ENCODE measurements at regions not wholly inside any gene's neighbourhood (a gene's known extent, or its start where the extent isn't known, plus 50 kb on each side); places are given as distances from the start of the nearest gene placed in this dataset.

- H3K27me3 ChIP-seq (ENCODE audit: control insufficient read depth, insufficient read depth, low read length, poor library complexity, severe bottlenecking), result no peaks in the 10 kb centered on the region
- H3K9me3 ChIP-seq (ENCODE audit: control insufficient read depth, low read length), result no peaks in the 10 kb centered on the region
- no peak overlapping the region for H3K4me3 ChIP-seq (ENCODE audit: insufficient read depth, low read depth, low read length)
- no peak overlapping the region for H3K27ac ChIP-seq (ENCODE audit: insufficient read depth, low read depth, low read length, poor library complexity, severe bottlenecking)
- H3K36me3 ChIP-seq (ENCODE audit: control insufficient read depth, insufficient read depth, low read length), result no peaks in the 10 kb centered on the region
- WGBS, 2 experiments, result 0% methylated on average over 1 of the region's 1 CpG
- H3K4me1 ChIP-seq (ENCODE audit: control insufficient read depth, insufficient read depth, low read length), result no peaks in the 10 kb centered on the region
Observed at GRCh38 chr3:94548581-94549316, 485.9 kb downstream of the NSUN3 start.

GRCh38 chr3:94561094-94561493, 498.2 kb downstream of the NSUN3 start:
- Histone ChIP-seq H3K4me3 (ENCODE audit: insufficient read depth, low read depth, low read length) (no peak overlapping the region), H3K27ac (ENCODE audit: insufficient read depth, low read depth, low read length, poor library complexity, severe bottlenecking) (no peak overlapping the region), H3K9me3 (ENCODE audit: control insufficient read depth, low read length) (no peaks in the 10 kb centered on the region), H3K36me3 (ENCODE audit: control insufficient read depth, insufficient read depth, low read length) (no peaks in the 10 kb centered on the region), H3K4me1 (ENCODE audit: control insufficient read depth, insufficient read depth, low read length) (no peaks in the 10 kb centered on the region), H3K27me3 (ENCODE audit: control insufficient read depth, insufficient read depth, low read length, poor library complexity, severe bottlenecking) (no peaks in the 10 kb centered on the region)
- WGBS, 2 experiments, result 84 to 98% methylated on average over 2 of the region's 3 CpGs

GRCh38 chr3:94564247-94564646, 501.4 kb downstream of the NSUN3 start:
- Histone ChIP-seq H3K27ac (ENCODE audit: insufficient read depth, low read depth, low read length, poor library complexity, severe bottlenecking) (no peak overlapping the region), H3K4me3 (ENCODE audit: insufficient read depth, low read depth, low read length) (no peak overlapping the region), H3K36me3 (ENCODE audit: control insufficient read depth, insufficient read depth, low read length) (no peaks in the 10 kb centered on the region), H3K27me3 (ENCODE audit: control insufficient read depth, insufficient read depth, low read length, poor library complexity, severe bottlenecking) (no peaks in the 10 kb centered on the region), H3K9me3 (ENCODE audit: control insufficient read depth, low read length) (no peaks in the 10 kb centered on the region), H3K4me1 (ENCODE audit: control insufficient read depth, insufficient read depth, low read length) (no peaks in the 10 kb centered on the region)
- WGBS, 2 experiments, result 92% methylated on average over 1 of the region's 1 CpG

- no peak overlapping the region for H3K27ac ChIP-seq (ENCODE audit: insufficient read depth, low read depth, low read length, poor library complexity, severe bottlenecking)
- no peaks in the 10 kb centered on the region for H3K36me3 ChIP-seq (ENCODE audit: control insufficient read depth, insufficient read depth, low read length)
- no peak overlapping the region for H3K4me3 ChIP-seq (ENCODE audit: insufficient read depth, low read depth, low read length)
- H3K4me1 ChIP-seq (ENCODE audit: control insufficient read depth, insufficient read depth, low read length), result no peaks in the 10 kb centered on the region
- H3K9me3 ChIP-seq (ENCODE audit: control insufficient read depth, low read length), result no peaks in the 10 kb centered on the region
- H3K27me3 ChIP-seq (ENCODE audit: control insufficient read depth, insufficient read depth, low read length, poor library complexity, severe bottlenecking), result no peaks in the 10 kb centered on the region
- WGBS, 2 experiments, result 0% methylated on average over 1 of the region's 1 CpG
Observed at GRCh38 chr3:94568041-94568440, 505.2 kb downstream of the NSUN3 start.

GRCh38 chr3:94573337-94573736, 510.5 kb downstream of the NSUN3 start:
- Histone ChIP-seq H3K9me3 (ENCODE audit: control insufficient read depth, low read length) (no peaks in the 10 kb centered on the region), H3K27ac (ENCODE audit: insufficient read depth, low read depth, low read length, poor library complexity, severe bottlenecking) (no peak overlapping the region), H3K4me1 (ENCODE audit: control insufficient read depth, insufficient read depth, low read length) (no peaks in the 10 kb centered on the region), H3K27me3 (ENCODE audit: control insufficient read depth, insufficient read depth, low read length, poor library complexity, severe bottlenecking) (no peaks in the 10 kb centered on the region), H3K36me3 (ENCODE audit: control insufficient read depth, insufficient read depth, low read length) (no peaks in the 10 kb centered on the region), H3K4me3 (ENCODE audit: insufficient read depth, low read depth, low read length) (no peak overlapping the region)
- WGBS, 2 experiments, result 92% methylated on average over 2 of the region's 2 CpGs

- no peaks in the 10 kb centered on the region for H3K9me3 ChIP-seq (ENCODE audit: control insufficient read depth, low read length)
- H3K36me3 ChIP-seq (ENCODE audit: control insufficient read depth, insufficient read depth, low read length), result no peaks in the 10 kb centered on the region
- H3K27ac ChIP-seq (ENCODE audit: insufficient read depth, low read depth, low read length, poor library complexity, severe bottlenecking), result no peak overlapping the region
- H3K4me3 ChIP-seq (ENCODE audit: insufficient read depth, low read depth, low read length), result no peak overlapping the region
- H3K4me1 ChIP-seq (ENCODE audit: control insufficient read depth, insufficient read depth, low read length), result no peaks in the 10 kb centered on the region
- WGBS, 2 experiments, result 96 to 97% methylated on average over 2 to 3 of the region's 3 CpGs
- no peaks in the 10 kb centered on the region for H3K27me3 ChIP-seq (ENCODE audit: control insufficient read depth, insufficient read depth, low read length, poor library complexity, severe bottlenecking)
Observed at GRCh38 chr3:94587291-94587690, 524.4 kb downstream of the NSUN3 start.

GRCh38 chr3:94593526-94594150, 530.8 kb downstream of the NSUN3 start:
- H3K4me3 ChIP-seq (ENCODE audit: insufficient read depth, low read depth, low read length), result no peak overlapping the region
- no peaks in the 10 kb centered on the region for H3K36me3 ChIP-seq (ENCODE audit: control insufficient read depth, insufficient read depth, low read length)
- WGBS, 2 experiments, result 100% methylated on average over 1 of the region's 1 CpG; no CpG with 5 or more reads in 1 of the 2 experiments
- no peaks in the 10 kb centered on the region for H3K27me3 ChIP-seq (ENCODE audit: control insufficient read depth, insufficient read depth, low read length, poor library complexity, severe bottlenecking)
- H3K27ac ChIP-seq (ENCODE audit: insufficient read depth, low read depth, low read length, poor library complexity, severe bottlenecking), result no peak overlapping the region
- H3K4me1 ChIP-seq (ENCODE audit: control insufficient read depth, insufficient read depth, low read length), result no peaks in the 10 kb centered on the region
- H3K9me3 ChIP-seq (ENCODE audit: control insufficient read depth, low read length), result no peaks in the 10 kb centered on the region

GRCh38 chr3:94596141-94596540, 533.3 kb downstream of the NSUN3 start:
- Histone ChIP-seq H3K27me3 (ENCODE audit: control insufficient read depth, insufficient read depth, low read length, poor library complexity, severe bottlenecking) (no peaks in the 10 kb centered on the region), H3K27ac (ENCODE audit: insufficient read depth, low read depth, low read length, poor library complexity, severe bottlenecking) (no peak overlapping the region), H3K36me3 (ENCODE audit: control insufficient read depth, insufficient read depth, low read length) (no peaks in the 10 kb centered on the region), H3K4me3 (ENCODE audit: insufficient read depth, low read depth, low read length) (no peak overlapping the region), H3K4me1 (ENCODE audit: control insufficient read depth, insufficient read depth, low read length) (no peaks in the 10 kb centered on the region), H3K9me3 (ENCODE audit: control insufficient read depth, low read length) (no peaks in the 10 kb centered on the region)
- WGBS, 2 experiments, result 94% methylated on average over 2 of the region's 3 CpGs

- Histone ChIP-seq H3K27me3 (ENCODE audit: control insufficient read depth, insufficient read depth, low read length, poor library complexity, severe bottlenecking) (no peaks in the 10 kb centered on the region), H3K9me3 (ENCODE audit: control insufficient read depth, low read length) (no peaks in the 10 kb centered on the region), H3K4me1 (ENCODE audit: control insufficient read depth, insufficient read depth, low read length) (no peaks in the 10 kb centered on the region), H3K27ac (ENCODE audit: insufficient read depth, low read depth, low read length, poor library complexity, severe bottlenecking) (no peak overlapping the region), H3K36me3 (ENCODE audit: control insufficient read depth, insufficient read depth, low read length) (no peaks in the 10 kb centered on the region), H3K4me3 (ENCODE audit: insufficient read depth, low read depth, low read length) (no peak overlapping the region)
- WGBS, 2 experiments, result 0 to 55% methylated on average over 1 to 3 of the region's 4 CpGs
Observed at GRCh38 chr3:94596887-94597566, 534.2 kb downstream of the NSUN3 start.

- H3K9me3 ChIP-seq (ENCODE audit: control insufficient read depth, low read length), result no peaks in the 10 kb centered on the region
- H3K27ac ChIP-seq (ENCODE audit: insufficient read depth, low read depth, low read length, poor library complexity, severe bottlenecking), result no peak overlapping the region
- no peaks in the 10 kb centered on the region for H3K4me1 ChIP-seq (ENCODE audit: control insufficient read depth, insufficient read depth, low read length)
- no peaks in the 10 kb centered on the region for H3K27me3 ChIP-seq (ENCODE audit: control insufficient read depth, insufficient read depth, low read length, poor library complexity, severe bottlenecking)
- H3K4me3 ChIP-seq (ENCODE audit: insufficient read depth, low read depth, low read length), result no peak overlapping the region
- WGBS, 2 experiments, result 100% methylated on average over 2 of the region's 2 CpGs; no CpG with 5 or more reads in 1 of the 2 experiments
- no peaks in the 10 kb centered on the region for H3K36me3 ChIP-seq (ENCODE audit: control insufficient read depth, insufficient read depth, low read length)
Observed at GRCh38 chr3:94607778-94608177, 544.9 kb downstream of the NSUN3 start.

All from ectodermal cell (in vitro differentiated cells).